Endothelial cell (in vitro differentiated cells): ENCODE measurements at regions not wholly inside any gene's neighbourhood (a gene's known extent, or its start where the extent isn't known, plus 50 kb on each side); places are given as distances from the start of the nearest gene placed in this dataset.

Experiments
- DNase-seq: peaks from one replicate; pipeline ENCODE4 v3.0.0; 2021; ENCODE audit warnings: low spot score
- H3K27ac Mint-ChIP-seq: one replicate; pipeline ENCODE4 v1.8.0; 2021; ENCODE audit warnings: mixed read lengths, inconsistent platforms; ENCODE audit not compliant: unreplicated experiment
- H3K27me3 Mint-ChIP-seq: one replicate; pipeline ENCODE4 v1.8.0; 2021; ENCODE audit warnings: mild to moderate bottlenecking, moderate library complexity, mixed read lengths, inconsistent platforms; ENCODE audit not compliant: unreplicated experiment
- H3K36me3 Mint-ChIP-seq: one replicate; pipeline ENCODE4 v1.8.0; 2021; ENCODE audit warnings: mild to moderate bottlenecking, low read depth, mixed read lengths, inconsistent platforms; ENCODE audit not compliant: unreplicated experiment
- H3K4me1 Mint-ChIP-seq: one replicate; pipeline ENCODE4 v1.8.0; 2021; ENCODE audit warnings: mild to moderate bottlenecking, mixed read lengths, inconsistent platforms; ENCODE audit not compliant: unreplicated experiment
- H3K4me3 Mint-ChIP-seq: one replicate; pipeline ENCODE4 v1.8.0; 2021; ENCODE audit warnings: mild to moderate bottlenecking, mixed read lengths, inconsistent platforms; ENCODE audit not compliant: unreplicated experiment
- H3K9me3 Mint-ChIP-seq: one replicate; pipeline ENCODE4 v1.8.0; 2021; ENCODE audit warnings: mixed read lengths, inconsistent platforms; ENCODE audit not compliant: unreplicated experiment
- TF ChIP-seq, protein P1 (sequence below): fragments of 200-600 bp; sonication (generic); IDR thresholded peaks from one replicate; pipeline ENCODE4 v1.5.0; 2021; ENCODE audit warnings: antibody characterized with exemption; ENCODE audit not compliant: unreplicated experiment

DNA sequence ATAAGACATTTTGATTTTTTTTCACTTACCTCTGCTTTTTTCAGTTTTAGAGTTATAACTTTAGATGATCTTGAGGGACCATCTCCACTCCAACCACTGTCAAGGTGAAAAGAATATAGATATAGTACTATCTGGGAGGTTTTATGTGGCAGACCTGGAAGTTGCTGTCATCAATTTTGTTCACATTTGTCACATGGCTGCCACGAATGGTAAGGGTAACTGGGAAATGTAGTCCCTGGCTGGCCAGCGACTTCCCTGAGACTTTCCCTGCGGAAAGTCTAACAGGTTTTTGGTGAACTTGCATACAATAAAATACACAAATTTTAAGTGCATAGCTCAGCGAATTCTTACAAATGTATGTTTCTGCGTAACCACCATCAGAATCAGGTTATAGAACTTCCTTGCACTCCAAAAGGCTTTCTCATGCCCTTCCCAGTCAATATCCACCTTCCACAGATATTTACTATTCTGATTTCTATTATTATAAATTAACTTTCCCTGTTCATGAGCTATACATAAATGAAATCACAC is 121.5 kb downstream of the MAT2B start:
- Mint-ChIP-seq H3K36me3 (no peaks in the 10 kb centered on the region), H3K4me3 (no peak overlapping the region), H3K27ac (no peak overlapping the region), H3K27me3 (no peaks in the 10 kb centered on the region), H3K4me1 (no peaks in the 10 kb centered on the region), H3K9me3 (no peaks in the 10 kb centered on the region)
- TF ChIP-seq, protein P1, sequence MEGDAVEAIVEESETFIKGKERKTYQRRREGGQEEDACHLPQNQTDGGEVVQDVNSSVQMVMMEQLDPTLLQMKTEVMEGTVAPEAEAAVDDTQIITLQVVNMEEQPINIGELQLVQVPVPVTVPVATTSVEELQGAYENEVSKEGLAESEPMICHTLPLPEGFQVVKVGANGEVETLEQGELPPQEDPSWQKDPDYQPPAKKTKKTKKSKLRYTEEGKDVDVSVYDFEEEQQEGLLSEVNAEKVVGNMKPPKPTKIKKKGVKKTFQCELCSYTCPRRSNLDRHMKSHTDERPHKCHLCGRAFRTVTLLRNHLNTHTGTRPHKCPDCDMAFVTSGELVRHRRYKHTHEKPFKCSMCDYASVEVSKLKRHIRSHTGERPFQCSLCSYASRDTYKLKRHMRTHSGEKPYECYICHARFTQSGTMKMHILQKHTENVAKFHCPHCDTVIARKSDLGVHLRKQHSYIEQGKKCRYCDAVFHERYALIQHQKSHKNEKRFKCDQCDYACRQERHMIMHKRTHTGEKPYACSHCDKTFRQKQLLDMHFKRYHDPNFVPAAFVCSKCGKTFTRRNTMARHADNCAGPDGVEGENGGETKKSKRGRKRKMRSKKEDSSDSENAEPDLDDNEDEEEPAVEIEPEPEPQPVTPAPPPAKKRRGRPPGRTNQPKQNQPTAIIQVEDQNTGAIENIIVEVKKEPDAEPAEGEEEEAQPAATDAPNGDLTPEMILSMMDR: no peak
- no peak for DNase-seq

DNA sequence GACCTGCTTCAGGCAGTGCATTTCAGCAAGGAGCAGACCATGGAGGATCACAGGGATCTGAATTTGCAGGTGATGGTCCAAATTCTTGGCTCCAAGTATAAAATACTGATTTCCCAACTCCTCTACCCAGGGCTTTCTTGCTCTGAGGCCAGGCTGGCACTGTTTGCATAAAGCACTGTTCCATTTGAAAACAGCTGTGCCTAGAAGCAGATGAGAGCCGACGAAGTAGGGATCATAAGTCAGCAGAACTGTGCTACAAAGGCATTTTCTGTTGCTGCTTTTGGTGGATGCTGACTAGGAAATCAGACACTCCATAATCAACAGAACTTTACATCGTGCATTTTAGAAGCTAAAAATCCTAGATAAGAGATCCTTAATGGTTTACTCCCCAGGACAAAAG is 126.4 kb downstream of the MAT2B start:
- H3K36me3 Mint-ChIP-seq: no peaks in the 10 kb centered on the region

DNA sequence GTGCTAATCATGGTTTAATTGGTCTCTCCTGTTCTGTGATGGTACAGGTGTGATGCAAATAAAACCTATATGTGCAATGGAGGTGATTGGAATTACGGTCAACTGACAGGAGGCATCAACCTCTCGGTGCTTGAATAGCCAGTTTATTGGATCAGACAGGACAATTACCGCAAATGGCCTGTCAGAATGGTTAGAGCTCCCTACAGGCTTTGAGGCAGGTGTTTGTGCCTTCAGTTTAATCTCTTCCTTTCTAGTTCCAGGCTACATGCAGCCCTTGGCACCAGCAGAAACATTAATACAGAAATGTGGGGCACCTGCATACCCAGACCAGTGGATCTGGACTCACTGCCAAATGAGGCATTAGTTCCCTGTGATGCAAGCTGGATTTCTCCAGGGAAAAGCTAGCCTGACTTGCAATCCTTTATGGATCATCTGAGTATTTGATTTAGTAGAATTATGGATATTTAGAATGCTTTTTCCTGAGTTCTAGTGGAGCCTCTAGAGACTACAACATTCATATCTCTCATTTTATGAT is 128.6 kb downstream of the MAT2B start:
- Mint-ChIP-seq H3K27ac (no peak overlapping the region), H3K4me1 (no peaks in the 10 kb centered on the region), H3K36me3 (no peaks in the 10 kb centered on the region), H3K9me3 (no peaks in the 10 kb centered on the region), H3K27me3 (no peaks in the 10 kb centered on the region), H3K4me3 (no peak overlapping the region)
- DNase-seq: no peak
- TF ChIP-seq, protein P1: no peak

More for the DNA sequence above, 126.4 kb downstream of the MAT2B start:
- Mint-ChIP-seq H3K27me3 (no peaks in the 10 kb centered on the region), H3K4me1 (no peaks in the 10 kb centered on the region), H3K4me3 (no peak overlapping the region), H3K27ac (no peak overlapping the region), H3K9me3 (no peaks in the 10 kb centered on the region)
- DNase-seq: no peak
- TF ChIP-seq, protein P1: no peak

DNA sequence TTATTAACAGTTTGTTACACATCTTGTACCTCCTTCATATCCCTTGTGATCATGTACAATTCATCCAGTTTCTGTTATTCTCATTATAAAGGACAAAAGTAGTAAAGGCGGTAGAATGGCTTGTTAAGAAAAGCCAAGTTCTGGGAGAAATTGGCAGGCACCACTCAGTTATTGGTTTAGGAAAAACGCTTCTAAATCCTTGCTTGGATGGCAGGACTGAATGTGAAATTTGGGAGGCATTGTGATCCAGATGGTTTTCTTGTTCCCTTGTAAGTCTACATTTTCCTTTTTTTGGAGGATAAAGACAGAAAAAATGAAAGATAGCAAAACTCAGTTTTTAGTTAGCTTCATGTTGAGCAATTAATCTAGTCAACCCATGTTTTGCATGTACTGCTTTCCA is 130.2 kb downstream of the MAT2B start:
- TF ChIP-seq, protein P1: no peak
- no peak for DNase-seq
- Mint-ChIP-seq H3K27ac (no peak overlapping the region), H3K27me3 (no peaks in the 10 kb centered on the region), H3K4me3 (no peak overlapping the region), H3K36me3 (no peaks in the 10 kb centered on the region), H3K9me3 (no peaks in the 10 kb centered on the region), H3K4me1 (no peaks in the 10 kb centered on the region)

DNA sequence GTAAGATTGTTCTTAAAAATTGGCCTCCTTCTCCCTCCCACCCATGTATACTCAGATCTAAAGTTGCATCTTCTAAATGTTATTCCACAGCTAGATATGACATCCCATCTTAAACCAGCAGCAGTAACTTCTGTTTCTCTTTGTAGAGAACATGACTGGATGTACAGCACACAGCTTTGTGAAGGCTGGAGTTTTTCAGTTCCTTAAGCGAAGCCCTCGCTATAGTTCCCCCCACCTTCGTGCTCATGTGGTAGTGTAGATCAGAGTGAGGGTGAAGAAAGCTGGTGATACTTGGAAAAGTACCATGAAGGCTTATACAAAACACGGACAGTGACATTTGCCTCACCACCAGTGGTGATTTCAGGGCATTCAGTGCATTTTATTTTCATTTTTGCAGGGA is 137.5 kb downstream of the MAT2B start:
- no peak overlapping the region for H3K4me3 Mint-ChIP-seq
- H3K36me3 Mint-ChIP-seq: no peaks in the 10 kb centered on the region
- TF ChIP-seq, protein P1: no peak
- H3K9me3 Mint-ChIP-seq: no peaks in the 10 kb centered on the region
- H3K4me1 Mint-ChIP-seq: no peaks in the 10 kb centered on the region
- H3K27ac Mint-ChIP-seq: no peak overlapping the region
- H3K27me3 Mint-ChIP-seq: no peaks in the 10 kb centered on the region
- no peak for DNase-seq
